Coronary artery (tissue), 2 donors: ENCODE measurements at regions not wholly inside any gene's neighbourhood (a gene's known extent, or its start where the extent isn't known, plus 50 kb on each side); places are given as distances from the start of the nearest gene placed in this dataset.

Experiments used
- DNase-seq: peaks from one replicate; pipeline ENCODE4 v3.0.0-alpha.2; 2017; ENCODE audit warnings: low spot score
- H3K27ac ChIP-seq, 2 donors: fragments of 200-600 bp; sonication (generic); one replicate each; pipeline ENCODE4 v1.5.1; 2016 to 2019
- H3K4me3 ChIP-seq: fragments of 200-600 bp; sonication (generic); 2 replicates; pipeline ENCODE4 v1.5.1; 2016; ENCODE audit warnings: mild to moderate bottlenecking, moderate library complexity
- TF ChIP-seq, protein P1 (sequence below): fragments of 200-600 bp; sonication (generic); IDR thresholded peaks from one replicate; pipeline ENCODE4 v1.5.1; 2019; ENCODE audit warnings: antibody characterized with exemption

DNA sequence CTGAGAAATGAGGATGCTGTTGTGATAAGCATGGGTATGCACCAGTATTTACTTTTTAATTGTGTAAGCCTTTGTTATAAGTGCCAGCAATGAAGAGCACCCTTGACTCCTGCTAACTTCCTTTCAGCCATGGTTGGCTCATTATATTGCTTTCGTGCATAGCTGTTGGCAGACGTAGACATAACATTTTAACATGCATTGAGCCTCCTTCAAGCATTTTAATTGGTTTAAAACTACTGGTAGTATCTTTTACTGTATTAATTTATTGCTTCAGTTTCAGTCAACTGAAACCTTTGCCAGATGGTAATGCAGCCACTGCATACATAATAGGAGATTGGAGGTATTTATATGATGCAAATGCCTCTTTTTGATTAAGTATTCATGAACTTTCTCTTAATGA, 1285.4 kb downstream of the PCDH18 start:
- no peak for DNase-seq
- TF ChIP-seq, protein P1, sequence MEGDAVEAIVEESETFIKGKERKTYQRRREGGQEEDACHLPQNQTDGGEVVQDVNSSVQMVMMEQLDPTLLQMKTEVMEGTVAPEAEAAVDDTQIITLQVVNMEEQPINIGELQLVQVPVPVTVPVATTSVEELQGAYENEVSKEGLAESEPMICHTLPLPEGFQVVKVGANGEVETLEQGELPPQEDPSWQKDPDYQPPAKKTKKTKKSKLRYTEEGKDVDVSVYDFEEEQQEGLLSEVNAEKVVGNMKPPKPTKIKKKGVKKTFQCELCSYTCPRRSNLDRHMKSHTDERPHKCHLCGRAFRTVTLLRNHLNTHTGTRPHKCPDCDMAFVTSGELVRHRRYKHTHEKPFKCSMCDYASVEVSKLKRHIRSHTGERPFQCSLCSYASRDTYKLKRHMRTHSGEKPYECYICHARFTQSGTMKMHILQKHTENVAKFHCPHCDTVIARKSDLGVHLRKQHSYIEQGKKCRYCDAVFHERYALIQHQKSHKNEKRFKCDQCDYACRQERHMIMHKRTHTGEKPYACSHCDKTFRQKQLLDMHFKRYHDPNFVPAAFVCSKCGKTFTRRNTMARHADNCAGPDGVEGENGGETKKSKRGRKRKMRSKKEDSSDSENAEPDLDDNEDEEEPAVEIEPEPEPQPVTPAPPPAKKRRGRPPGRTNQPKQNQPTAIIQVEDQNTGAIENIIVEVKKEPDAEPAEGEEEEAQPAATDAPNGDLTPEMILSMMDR: no peak
- H3K4me3 ChIP-seq: no peak overlapping the region
- H3K27ac ChIP-seq: no peak overlapping the region

DNA sequence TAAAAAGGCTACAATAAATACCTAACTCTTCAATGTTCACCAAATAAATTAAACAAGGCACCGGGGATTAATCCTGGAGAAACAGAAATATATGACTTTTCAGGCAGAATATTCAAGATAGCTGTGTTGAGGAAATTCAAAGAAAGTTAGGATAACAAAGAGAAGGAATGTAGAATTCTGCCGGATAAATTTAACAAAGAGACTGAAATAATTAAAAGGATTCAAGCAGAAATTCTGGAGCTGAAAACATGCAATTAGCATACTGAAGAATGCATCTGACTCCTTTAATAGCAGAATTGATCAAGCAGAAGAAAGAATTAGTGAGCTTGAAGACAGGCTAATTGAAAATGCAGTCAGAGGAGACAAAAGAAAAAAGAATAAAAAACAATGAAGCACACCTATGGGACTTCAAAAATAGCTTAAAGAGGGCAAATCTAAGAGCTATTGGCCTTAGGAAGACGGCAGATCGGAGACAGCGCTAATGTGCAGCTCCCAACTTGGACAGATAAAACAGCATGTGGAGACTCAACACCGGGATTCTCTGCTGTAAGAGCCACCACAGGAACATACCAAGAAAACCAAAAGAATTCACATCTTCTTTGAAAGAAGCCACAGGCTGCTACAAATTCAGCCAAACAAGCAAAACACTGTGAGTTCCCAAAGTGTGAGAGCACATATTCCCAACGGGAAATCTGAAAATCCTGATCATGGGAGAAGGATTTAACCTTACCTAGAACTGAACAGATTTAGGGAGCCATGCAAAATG, 1290.9 kb downstream of the PCDH18 start:
- no peak for DNase-seq
- H3K27ac ChIP-seq: no peak overlapping the region
- H3K4me3 ChIP-seq: no peak overlapping the region
- TF ChIP-seq, protein P1: no peak

DNA sequence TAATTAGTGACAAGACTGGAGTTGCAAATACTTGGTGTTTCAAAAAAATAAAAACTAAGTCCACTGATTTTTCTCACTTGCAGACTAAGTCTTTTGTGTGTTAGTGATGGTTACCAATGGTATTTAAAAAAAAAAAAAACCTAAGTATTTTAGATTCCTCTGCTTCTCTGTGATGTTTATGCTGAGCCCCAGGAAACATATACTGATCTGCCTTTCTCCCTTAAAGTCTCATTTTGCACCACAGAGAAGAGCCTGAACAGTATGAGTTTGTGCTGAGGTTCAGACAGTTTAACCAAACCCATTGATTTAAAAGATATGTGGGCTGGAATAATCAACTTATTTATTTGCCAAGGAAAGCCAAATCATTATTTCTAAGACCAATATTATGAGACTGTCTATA, 1305.0 kb downstream of the PCDH18 start:
- Histone ChIP-seq H3K27ac (no peak overlapping the region), H3K4me3 (no peak overlapping the region)
- TF ChIP-seq, protein P1: no peak
- no peak for DNase-seq

DNA sequence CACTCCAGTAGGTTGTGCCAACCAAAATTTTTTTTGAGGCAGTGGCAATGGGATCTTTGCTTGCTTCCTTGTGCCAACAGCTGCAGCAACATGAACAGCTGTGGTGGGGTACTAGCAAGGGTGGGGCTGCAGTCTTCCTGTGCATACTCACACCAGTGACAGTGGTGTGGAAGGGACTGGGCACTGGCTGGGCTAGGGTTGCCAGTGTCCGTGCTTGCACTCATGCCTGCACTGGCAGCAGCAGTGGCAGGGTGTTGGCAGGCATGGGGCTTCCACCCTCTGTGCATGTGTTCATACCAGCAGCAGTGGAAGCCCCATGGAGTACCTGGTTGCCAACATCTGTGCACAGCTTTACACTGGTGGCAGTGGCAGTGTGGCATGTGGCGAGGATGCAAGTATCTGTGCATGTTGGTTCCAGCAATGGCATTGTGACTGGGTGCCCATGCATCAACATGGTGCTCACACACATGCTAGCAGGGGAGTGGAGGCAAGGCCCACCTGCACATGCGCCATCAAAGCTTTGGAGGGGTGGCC, 1312.6 kb downstream of the PCDH18 start:
- no peak for DNase-seq
- no peak overlapping the region for H3K4me3 ChIP-seq
- no peak overlapping the region for H3K27ac ChIP-seq
- TF ChIP-seq, protein P1: no peak

DNA sequence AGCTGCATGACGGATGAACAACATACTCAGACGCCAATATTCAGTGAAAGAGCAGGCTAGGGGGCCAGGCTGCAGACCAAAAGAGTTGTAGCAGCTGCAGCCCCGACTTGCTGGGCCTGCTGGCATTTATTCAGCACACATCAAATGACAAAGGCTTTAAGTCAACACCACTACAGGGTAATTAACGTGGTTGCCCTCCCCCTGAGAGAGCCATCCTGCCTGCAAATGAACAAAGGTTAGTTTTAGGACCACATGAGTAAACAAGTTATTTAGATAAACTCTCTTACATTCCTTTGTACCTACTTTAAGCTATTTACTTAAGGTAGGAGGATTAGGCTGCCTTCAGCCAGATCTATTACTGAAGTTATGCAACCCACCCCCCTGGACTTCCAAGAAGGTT, 1329.1 kb downstream of the PCDH18 start:
- no peak for DNase-seq
- TF ChIP-seq, protein P1: no peak
- Histone ChIP-seq H3K4me3 (no peak overlapping the region), H3K27ac (no peak overlapping the region)

DNA sequence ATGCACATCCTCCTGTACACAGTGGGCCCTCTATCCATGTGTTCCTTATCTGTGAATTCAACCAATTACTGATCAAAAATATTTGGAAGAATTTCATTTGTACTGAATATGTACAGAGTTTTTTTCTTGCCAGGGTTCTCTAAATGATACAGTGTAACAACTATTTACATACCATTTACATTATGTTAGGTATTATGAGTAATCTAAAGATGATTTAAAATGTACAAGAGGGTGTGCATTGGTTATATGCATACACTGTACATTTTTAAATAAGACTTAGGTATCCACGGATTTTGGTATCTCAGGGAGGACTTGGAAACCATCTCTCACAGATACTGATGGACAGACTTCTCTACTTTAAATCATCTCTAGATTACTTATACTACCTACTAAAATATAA, 1333.9 kb downstream of the PCDH18 start:
- no peak overlapping the region for H3K27ac ChIP-seq
- DNase-seq: no peak
- TF ChIP-seq, protein P1: no peak

DNA sequence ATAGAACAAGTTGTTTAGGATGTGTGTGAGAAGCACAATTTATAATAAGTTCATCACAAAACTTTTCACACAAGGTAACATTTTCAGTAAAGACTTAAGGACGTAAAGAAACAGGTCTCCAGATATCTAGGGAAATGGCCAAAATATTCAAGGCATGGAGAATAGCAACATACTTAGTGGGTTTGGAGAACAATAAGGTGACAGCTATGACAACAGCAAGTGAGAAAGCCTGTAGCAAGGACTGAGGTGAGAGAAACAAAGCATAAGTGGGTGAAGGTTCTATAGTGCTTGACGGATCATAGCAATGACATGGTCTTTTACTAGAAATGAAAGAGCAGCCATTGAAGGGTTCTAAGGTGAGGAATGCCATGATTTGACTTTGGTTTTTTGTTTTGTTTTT, 1337.3 kb downstream of the PCDH18 start:
- TF ChIP-seq, protein P1: no peak
- no peak for DNase-seq
- Histone ChIP-seq H3K27ac (no peak overlapping the region), H3K4me3 (no peak overlapping the region)

More for the DNA sequence above, 1333.9 kb downstream of the PCDH18 start:
- no peak overlapping the region for H3K4me3 ChIP-seq
